ENCODE measurements at regions not wholly inside any gene's neighbourhood (a gene's known extent, or its start where the extent isn't known, plus 50 kb on each side); places are given as distances from the start of the nearest gene placed in this dataset.

- Histone ChIP-seq H3K9me3 (ENCODE audit: insufficient read depth in 2 of 2, low read depth in 1 of 2, low read length in 1 of 2) (peaks cover 0 to 2% of the 10 kb centered on the region in 2 experiments; a peak in 1 of 4 replicates), H3K4me3 (ENCODE audit: extremely low read depth in 1 of 4, insufficient read depth in 2 of 4, low read depth in 3 of 4, low read length in 4 of 4) (no peak overlapping the region), H4K20me1 (replicated peaks in 1 of 2; ENCODE audit: control insufficient read depth in 1 of 2, insufficient read depth in 2 of 2, low read length in 2 of 2) (no peaks in the 10 kb centered on the region), H3K9ac (replicated peaks in 1 of 4; ENCODE audit: extremely low read depth in 1 of 4, low read depth in 3 of 4, low read length in 3 of 4) (no peak overlapping the region), H4K5ac (ENCODE audit: insufficient read length, low read depth, low read length) (no peak overlapping the region), H3K23ac (ENCODE audit: insufficient read length) (no peak overlapping the region), H3K56ac (replicated peaks; ENCODE audit: insufficient read length, low read depth, low read length) (no peak overlapping the region), H3K4me1 (replicated peaks in 1 of 4; ENCODE audit: control insufficient read depth in 3 of 4, insufficient read depth in 4 of 4, low read length in 3 of 4) (no peaks in the 10 kb centered on the region), H2AK5ac (ENCODE audit: low read depth, low read length) (no peak overlapping the region), H3K14ac (ENCODE audit: insufficient read length) (no peak overlapping the region), H3K4me2 (ENCODE audit: insufficient read depth in 1 of 2, low read depth in 2 of 2, low read length in 2 of 2) (no peak overlapping the region), H2BK5ac (ENCODE audit: low read depth, low read length) (no peak overlapping the region), H3K4ac (replicated peaks; ENCODE audit: insufficient read length, low read depth, low read length) (no peak overlapping the region), H3K27me3 (replicated peaks in 1 of 4; ENCODE audit: control insufficient read depth in 3 of 4, extremely low read depth in 1 of 4, insufficient read depth in 3 of 4, low read length in 3 of 4) (peaks cover 0 to 5% (median 2%) of the 10 kb centered on the region in 4 experiments; a peak in 3 of 7 replicates), H2BK120ac (replicated peaks; ENCODE audit: low read depth, low read length) (no peak overlapping the region), H4K8ac (ENCODE audit: extremely low read depth, insufficient read depth, low read length) (no peak overlapping the region), H4K91ac (replicated peaks; ENCODE audit: insufficient read length, low read length) (no peak overlapping the region), H2BK20ac (ENCODE audit: low read length) (no peak overlapping the region), H3K36me3 (ENCODE audit: control insufficient read depth in 2 of 4, insufficient read depth in 4 of 4, low read length in 3 of 4) (no peaks in the 10 kb centered on the region; a peak in 1 of 8 replicates), H3K27ac (ENCODE audit: low read depth, low read length) (no peak overlapping the region), H3K79me2 (ENCODE audit: control insufficient read depth in 1 of 2, insufficient read depth in 2 of 2, low read length in 2 of 2) (no peaks in the 10 kb centered on the region), H3K18ac (ENCODE audit: extremely low read depth, low read length) (no peak overlapping the region), H2BK15ac (ENCODE audit: low read length) (no peak overlapping the region), H2AFZ (ENCODE audit: low read length) (no peak overlapping the region), H3K23me2 (ENCODE audit: low read depth, low read length) (peaks cover 4% of the 10 kb centered on the region; the same call in 1 of the 2 replicates), H2BK12ac (ENCODE audit: low read depth, low read length) (no peak overlapping the region), H3K79me1 (ENCODE audit: low read depth, low read length) (no peaks in the 10 kb centered on the region)
- WGBS, 2 experiments (ENCODE audit: extremely low coverage in 1 of 2, insufficient coverage in 1 of 2, insufficient read length in 1 of 2, insufficient replicate concordance in 2 of 2, low coverage in 1 of 2, low lambda C conversion rate in 2 of 2, missing lambda C conversion rate in 1 of 2) = 89% methylated on average over 9 of the region's 9 CpGs; no CpG with 5 or more reads in 1 of the 2 experiments
- TF ChIP-seq RXRA (IDR thresholded peaks at IDR 0.05; ENCODE audit: insufficient read depth, low read depth, low read length) = no peak
- TF ChIP-seq TBP (IDR thresholded peaks at IDR 0.05; ENCODE audit: low read depth, low read length) = no peak
- no peak for TF ChIP-seq CTCF (IDR thresholded peaks at IDR 0.05; ENCODE audit: control extremely low read depth in 1 of 3, insufficient read depth in 1 of 3, low read depth in 1 of 3, low read length in 3 of 3)
- TF ChIP-seq CHD1 (IDR thresholded peaks at IDR 0.05; ENCODE audit: low read depth, low read length) = no peak
- ChIA-PET CTCF (ENCODE audit: partially characterized antibody) (interaction anchor here (0.6 to 2.7 kb wide), 7 partner anchors 8 to 92 kb away, joined by 3 to 7 read pairs (median 3); no protein-coding TSS in a partner anchor), POLR2A (ENCODE audit: partially characterized antibody) (interaction anchor here (0.8 kb wide), 1 partner anchor 39 kb away, joined by 3 read pairs; no protein-coding TSS in a partner anchor)
- peak in 1 of 2 experiments; percentile 9 for DNase-seq (ENCODE audit: low read depth in 1 of 2, low spot score in 2 of 2)
- no peak for FAIRE-seq
Observed at GRCh38 chr5:174159327-174160114, 114.0 kb downstream of the NSG2 start.
